Duodenal mucosa (tissue), 2 donors: ENCODE measurements at regions not wholly inside any gene's neighbourhood (a gene's known extent, or its start where the extent isn't known, plus 50 kb on each side); places are given as distances from the start of the nearest gene placed in this dataset.
A peak's percentile ranks its signal among the peaks of the same experiment; 100 is the strongest.

Source experiments
- H3K27ac ChIP-seq: one replicate; pipeline ENCODE4 v1.7.0; 2013; ENCODE audit warnings: low read depth, low read length
- H3K27me3 ChIP-seq, 2 donors: one replicate each; pipeline ENCODE4 v1.7.0; 2013; ENCODE audit warnings: low read length in 2 of 2, control low read depth in 1 of 2; ENCODE audit not compliant: insufficient read depth in 2 of 2, control insufficient read depth in 1 of 2
- H3K36me3 ChIP-seq, 2 donors: one replicate each; pipeline ENCODE4 v1.7.0; 2013; ENCODE audit warnings: low read length in 2 of 2, control low read depth in 1 of 2; ENCODE audit not compliant: insufficient read depth in 2 of 2, control insufficient read depth in 1 of 2
- H3K4me1 ChIP-seq, 2 donors: one replicate each; pipeline ENCODE4 v1.7.0; 2013; ENCODE audit warnings: low read length in 2 of 2, control low read depth in 1 of 2; ENCODE audit not compliant: insufficient read depth in 2 of 2, control insufficient read depth in 1 of 2
- H3K4me3 ChIP-seq, 2 donors: one replicate each; pipeline ENCODE4 v1.7.0; 2013; ENCODE audit warnings: low read length in 2 of 2, low read depth in 1 of 2
- H3K9ac ChIP-seq, 2 donors: one replicate each; pipeline ENCODE4 v1.7.0; 2013; ENCODE audit warnings: low read length in 2 of 2, low read depth in 1 of 2
- H3K9me3 ChIP-seq, 2 donors: one replicate each; pipeline ENCODE4 v1.7.0; 2013; ENCODE audit warnings: low read length in 2 of 2, control low read depth in 1 of 2; ENCODE audit not compliant: control insufficient read depth in 1 of 2

DNA sequence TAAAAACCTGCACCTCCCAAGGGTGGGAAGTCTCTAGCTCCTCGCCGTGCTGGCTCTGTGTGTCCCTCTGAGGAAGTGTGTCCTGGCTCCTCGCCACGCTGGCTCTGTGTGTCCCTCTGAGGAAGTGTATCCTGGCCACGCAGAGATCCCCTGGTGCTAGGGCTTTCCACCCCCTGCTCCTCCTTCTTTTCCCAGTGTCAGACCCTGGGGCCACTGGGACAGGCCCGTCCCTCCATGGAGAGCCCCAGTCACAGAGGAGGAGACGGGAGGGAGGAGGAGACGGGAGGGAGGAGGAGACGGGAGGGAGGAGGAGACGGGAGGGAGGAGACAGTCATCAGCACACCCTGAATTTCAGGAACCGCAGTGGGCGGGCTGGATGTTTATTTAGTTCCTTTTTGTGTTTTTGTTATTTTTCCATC, 53.8 kb upstream of the HGFAC start:
- no peak overlapping the region for H3K9ac ChIP-seq
- no peaks in the 10 kb centered on the region for H3K27me3 ChIP-seq
- peaks cover 17 to 32% of the 10 kb centered on the region in 2 donors for H3K4me1 ChIP-seq
- H3K9me3 ChIP-seq, result no peaks in the 10 kb centered on the region
- peak overlapping the region; percentile 14 to 41 for H3K4me3 ChIP-seq
- no peak overlapping the region for H3K27ac ChIP-seq
- H3K36me3 ChIP-seq, result peaks cover 0 to 3% of the 10 kb centered on the region in 2 donors

DNA sequence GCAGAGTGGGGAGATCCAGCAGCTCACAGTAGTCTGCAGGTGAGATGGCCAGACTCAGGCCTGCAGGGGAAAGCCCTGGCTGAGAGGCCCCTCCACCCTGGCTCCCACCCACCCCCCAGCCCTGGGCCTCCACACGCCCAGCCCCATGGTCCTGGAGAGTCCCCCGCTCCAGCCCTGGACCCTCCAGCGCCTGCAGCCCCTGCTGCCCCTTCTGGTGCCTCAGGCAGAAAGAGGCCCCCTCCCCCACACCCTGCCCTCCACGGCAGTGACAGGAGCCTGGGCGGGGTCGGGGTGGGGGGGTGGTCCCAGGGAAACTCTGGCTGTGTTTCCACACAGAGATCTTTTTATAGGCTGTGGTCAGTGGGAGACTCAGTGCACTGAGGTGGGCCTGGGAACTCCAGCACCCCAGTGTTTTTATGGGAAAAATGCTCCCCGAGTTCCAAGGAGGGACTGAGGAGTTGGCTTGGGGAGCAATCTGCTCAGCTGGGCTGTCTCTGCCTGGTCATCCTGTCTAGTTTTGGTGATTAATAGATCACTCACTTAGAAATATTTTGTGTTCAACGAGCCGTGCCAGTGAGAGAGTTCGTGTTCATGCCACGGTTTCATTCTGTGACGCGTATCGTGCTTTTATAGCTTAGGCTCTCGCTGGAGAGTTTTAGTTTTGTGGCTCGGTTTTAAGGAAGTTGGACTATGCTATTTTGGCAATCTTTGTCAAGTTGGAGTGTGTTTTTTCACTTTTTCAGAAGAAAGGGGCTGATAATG, 53.1 kb upstream of the HGFAC start:
- H3K4me1 ChIP-seq, result peaks cover 17 to 32% of the 10 kb centered on the region in 2 donors
- H3K27ac ChIP-seq, result peak overlapping the region; percentile 39
- no peak overlapping the region for H3K9ac ChIP-seq
- H3K27me3 ChIP-seq, result no peaks in the 10 kb centered on the region
- no peaks in the 10 kb centered on the region for H3K9me3 ChIP-seq
- H3K36me3 ChIP-seq, result peaks cover 0 to 3% of the 10 kb centered on the region in 2 donors
- peak overlapping the region; percentile 0 to 32 for H3K4me3 ChIP-seq

DNA sequence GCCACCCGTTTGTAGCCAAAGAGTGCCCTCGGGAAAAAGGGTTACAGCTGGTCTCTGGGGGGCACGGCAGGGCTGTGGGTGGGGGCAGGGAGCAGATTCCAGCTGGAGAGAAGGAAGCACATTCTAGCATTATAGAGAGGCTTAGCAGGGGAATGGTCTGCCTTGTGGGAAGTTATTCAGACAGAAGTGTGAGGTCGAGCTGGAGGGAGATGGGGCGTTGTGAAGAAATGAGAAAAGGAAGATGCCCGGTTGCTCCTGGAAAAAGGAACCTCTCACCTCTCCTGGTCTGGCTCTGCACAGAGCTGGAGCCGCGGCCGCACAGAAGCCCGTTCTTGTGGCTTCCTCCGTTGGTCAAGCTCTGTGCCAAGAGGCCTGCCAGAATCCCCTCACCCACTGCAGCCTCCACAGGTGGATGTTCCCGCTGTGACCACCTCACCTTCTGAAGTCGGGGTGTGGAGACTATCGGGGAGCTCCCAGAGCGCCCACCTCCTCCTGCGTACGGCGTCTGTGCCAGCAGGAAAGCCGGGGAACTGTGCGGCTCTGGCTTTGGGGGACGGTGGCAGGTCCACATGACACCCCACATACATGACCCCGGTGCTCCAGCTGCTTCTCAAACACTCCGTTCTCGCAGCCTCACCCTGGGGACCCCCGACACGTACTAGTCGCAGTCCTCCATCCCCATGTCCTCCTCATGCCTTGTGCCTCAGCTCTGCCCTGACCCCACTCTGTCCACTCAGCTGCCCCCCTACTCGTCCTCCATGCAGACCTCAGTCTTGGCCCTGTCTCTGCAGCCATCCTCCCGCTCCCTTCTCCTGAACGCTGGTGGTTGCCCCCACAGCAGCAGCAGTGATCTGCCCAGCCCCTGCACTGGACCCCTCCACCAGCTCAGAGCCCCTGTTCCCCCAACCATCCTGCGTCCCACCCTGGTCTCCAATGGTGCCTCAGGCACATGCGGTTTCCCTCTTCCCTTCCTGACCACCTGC, 52.2 kb upstream of the HGFAC start:
- Histone ChIP-seq H3K27me3 (no peaks in the 10 kb centered on the region), H3K9ac (no peak overlapping the region), H3K36me3 (peaks cover 0 to 3% of the 10 kb centered on the region in 2 donors), H3K27ac (peak overlapping the region; percentile 50), H3K4me1 (peaks cover 14 to 27% of the 10 kb centered on the region in 2 donors), H3K4me3 (peak overlapping the region; percentile 0 to 32), H3K9me3 (no peaks in the 10 kb centered on the region)

DNA sequence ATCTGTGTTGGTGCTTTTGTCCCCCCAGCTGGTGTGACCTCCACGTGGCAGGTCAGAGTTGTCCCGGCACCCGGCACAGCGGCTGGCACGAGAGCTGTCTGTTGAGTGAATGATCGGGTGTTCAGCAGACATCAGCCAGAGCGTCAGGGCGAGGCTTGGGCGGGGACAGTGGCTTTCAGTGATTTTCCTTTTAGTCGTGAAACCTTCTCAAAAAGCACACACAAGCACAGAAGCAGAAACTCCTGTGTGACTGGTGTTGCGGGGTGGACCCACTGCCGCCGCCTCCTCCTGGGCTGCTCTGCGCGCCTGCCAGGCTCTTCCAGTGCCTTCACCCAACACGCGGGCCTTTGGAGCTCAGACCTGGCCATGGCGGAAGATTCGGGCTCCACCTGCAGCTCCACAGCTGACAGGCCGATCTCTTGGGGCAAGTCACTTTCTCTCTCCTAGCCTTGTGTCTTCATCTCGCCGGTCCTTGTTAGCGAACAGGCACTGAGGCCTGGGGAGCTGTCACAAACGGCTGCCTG, 51.4 kb upstream of the HGFAC start:
- no peaks in the 10 kb centered on the region for H3K9me3 ChIP-seq
- no peak overlapping the region for H3K4me3 ChIP-seq
- peaks cover 5 to 20% of the 10 kb centered on the region in 2 donors for H3K4me1 ChIP-seq
- no peak overlapping the region for H3K27ac ChIP-seq
- no peaks in the 10 kb centered on the region for H3K27me3 ChIP-seq
- H3K9ac ChIP-seq, result no peak overlapping the region
- H3K36me3 ChIP-seq, result peaks cover 0 to 3% of the 10 kb centered on the region in 2 donors

DNA sequence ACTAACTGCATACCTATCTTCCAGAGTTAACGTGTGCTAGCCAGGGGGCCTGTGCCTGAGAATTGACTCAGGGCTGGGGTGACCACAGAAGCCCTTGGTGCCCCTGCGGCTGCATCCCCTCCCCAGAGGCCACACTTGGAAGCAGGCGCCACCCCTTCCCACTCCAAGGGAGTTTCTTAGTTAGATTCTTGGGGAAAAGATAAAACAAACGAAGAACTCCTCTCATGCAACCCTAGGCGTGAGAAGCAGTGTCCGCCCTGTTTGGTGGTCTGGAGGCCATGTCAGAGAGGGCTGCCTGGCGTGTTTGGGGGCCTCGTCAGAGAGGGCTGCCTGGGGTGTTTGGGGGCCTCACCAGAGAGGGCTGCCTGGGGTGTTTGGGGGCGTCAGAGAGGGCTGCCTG, 50.3 kb upstream of the HGFAC start:
- Histone ChIP-seq H3K27me3 (no peaks in the 10 kb centered on the region), H3K4me1 (peaks cover 0 to 14% of the 10 kb centered on the region in 2 donors)

More for the DNA sequence above, 50.3 kb upstream of the HGFAC start:
- Histone ChIP-seq H3K9ac (no peak overlapping the region), H3K36me3 (peaks cover 0 to 3% of the 10 kb centered on the region in 2 donors), H3K9me3 (peaks cover 0 to 3% of the 10 kb centered on the region in 2 donors), H3K4me3 (no peak overlapping the region), H3K27ac (no peak overlapping the region)
